SH-SY5Y (cell line): ENCODE measurements at regions not wholly inside any gene's neighbourhood (a gene's known extent, or its start where the extent isn't known, plus 50 kb on each side); places are given as distances from the start of the nearest gene placed in this dataset.

Experiments
- GATA2 ChIP-seq: IDR thresholded peaks from 2 replicates; pipeline ENCODE4 v1.6.1; 2011; ENCODE audit warnings: mild to moderate bottlenecking, low read depth, low read length
- GATA3 ChIP-seq: IDR thresholded peaks from 2 replicates; pipeline ENCODE4 v1.6.1; 2011; ENCODE audit warnings: low read depth, mild to moderate bottlenecking, low read length, moderate library complexity

GRCh38 chr16:86296256-86296655 is 214.1 kb upstream of the FOXF1 start:
- TF ChIP-seq GATA3 = no peak
- no peak for TF ChIP-seq GATA2
